H1 (cell line): ENCODE measurements at regions not wholly inside any gene's neighbourhood (a gene's known extent, or its start where the extent isn't known, plus 50 kb on each side); places are given as distances from the start of the nearest gene placed in this dataset.

Source experiments
- CTCF ChIA-PET: fragments of 300-600 bp; sonication (Branson Sonifier 250); formaldehyde crosslinking; loops from one replicate; lab custom pipeline; 2021; ENCODE audit not compliant: partially characterized antibody; lab: Charles Lee
- POLR2A ChIA-PET: fragments of 300-600 bp; sonication (Branson Sonifier 250); formaldehyde crosslinking; loops from one replicate; lab custom pipeline; 2021; ENCODE audit warnings: inconsistent platforms; ENCODE audit not compliant: partially characterized antibody; lab: Charles Lee
- DNase-seq, 2 experiments: peaks; one replicate each; pipeline versions ENCODE4 v3.0.0 to v3.0.0-alpha.2; 2010 to 2022; ENCODE audit warnings: low spot score in 2 of 2, low read depth in 1 of 2, mixed read lengths in 1 of 2
- FAIRE-seq: peaks from 2 replicates; lab custom pipeline; 2011; peaks lifted over from hg19 to GRCh38; lab: Jason Lieb, UNC
- H2AFZ ChIP-seq: 2 replicates; pipeline ENCODE4 v1.8.1; 2012; ENCODE audit warnings: low read length, inconsistent platforms
- H2AK5ac ChIP-seq: 2 replicates; pipeline ENCODE4 v1.6.1; 2013; ENCODE audit warnings: low read depth, low read length
- H2BK120ac ChIP-seq: replicated peaks from 2 replicates; pipeline ENCODE3; 2013; ENCODE audit warnings: low read depth, low read length, inconsistent platforms
- H2BK12ac ChIP-seq: 2 replicates; pipeline ENCODE4 v1.6.1; 2013; ENCODE audit warnings: low read depth, low read length
- H2BK15ac ChIP-seq: 2 replicates; pipeline ENCODE4 v1.6.1; 2013; ENCODE audit warnings: low read length
- H2BK20ac ChIP-seq: 2 replicates; pipeline ENCODE4 v1.6.1; 2013; ENCODE audit warnings: low read length
- H2BK5ac ChIP-seq: 2 replicates; pipeline ENCODE4 v1.6.1; 2013; ENCODE audit warnings: low read depth, low read length
- H3K14ac ChIP-seq: 2 replicates; pipeline ENCODE4 v1.6.1; 2013; ENCODE audit warnings: inconsistent platforms; ENCODE audit not compliant: insufficient read length
- H3K18ac ChIP-seq: 2 replicates; pipeline ENCODE4 v1.6.1; 2013; ENCODE audit warnings: low read length; ENCODE audit errors: extremely low read depth
- H3K23ac ChIP-seq: 2 replicates; pipeline ENCODE4 v1.6.1; 2013; ENCODE audit warnings: inconsistent platforms; ENCODE audit not compliant: insufficient read length
- H3K23me2 ChIP-seq: 2 replicates; pipeline ENCODE4 v1.6.1; 2013; ENCODE audit warnings: low read depth, low read length
- H3K27ac ChIP-seq: 2 replicates; pipeline ENCODE4 v1.6.1; 2011; ENCODE audit warnings: low read depth, low read length, inconsistent platforms
- H3K27me3 ChIP-seq, 4 experiments: replicated peaks in 1 of 4; 1 replicate in 1 of 4; 2 replicates in 3 of 4; pipeline versions ENCODE4 v1.6.1 to v1.8.1; 2011 to 2013; ENCODE audit warnings: low read length in 3 of 4, mild to moderate bottlenecking in 3 of 4, inconsistent platforms in 2 of 4, mixed read lengths in 2 of 4, moderate library complexity in 1 of 4; ENCODE audit not compliant: control insufficient read depth in 3 of 4, insufficient read depth in 3 of 4; ENCODE audit errors: extremely low read depth in 1 of 4
- H3K36me3 ChIP-seq, 4 experiments: 2 replicates each; pipeline versions ENCODE4 v1.6.1 to v1.8.1; 2011 to 2013; ENCODE audit warnings: mild to moderate bottlenecking in 4 of 4, low read length in 3 of 4, moderate library complexity in 2 of 4, control low read depth in 1 of 4, inconsistent platforms in 1 of 4; ENCODE audit not compliant: insufficient read depth in 4 of 4, control insufficient read depth in 2 of 4
- H3K4ac ChIP-seq: replicated peaks from 2 replicates; pipeline ENCODE3; 2013; ENCODE audit warnings: low read length, low read depth, mixed read lengths, inconsistent platforms; ENCODE audit not compliant: insufficient read length
- H3K4me1 ChIP-seq, 4 experiments: replicated peaks in 1 of 4; 1 replicate in 1 of 4; 2 replicates in 3 of 4; pipeline versions ENCODE4 v1.6.1 to v1.8.1; 2011 to 2013; ENCODE audit warnings: low read length in 3 of 4, inconsistent platforms in 2 of 4, mixed read lengths in 1 of 4; ENCODE audit not compliant: insufficient read depth in 4 of 4, control insufficient read depth in 3 of 4
- H3K4me2 ChIP-seq, 2 experiments: 2 replicates each; pipeline versions ENCODE4 v1.6.1 to v1.8.1; 2011 to 2013; ENCODE audit warnings: low read depth in 2 of 2, low read length in 2 of 2, control low read depth in 1 of 2, inconsistent platforms in 1 of 2, mild to moderate bottlenecking in 1 of 2; ENCODE audit not compliant: insufficient read depth in 1 of 2
- H3K4me3 ChIP-seq, 4 experiments: fragments of 200-600, 300-600 bp in 1 of 4; sonication (generic), shearing (Covaris generic), sonication (Bioruptor Twin) in 1 of 4; 2 replicates each; pipeline versions ENCODE4 v1.5.1 to v1.8.1; 2011 to 2016; ENCODE audit warnings: low read length in 4 of 4, low read depth in 3 of 4, control low read depth in 2 of 4, inconsistent platforms in 2 of 4, mild to moderate bottlenecking in 2 of 4, mixed read lengths in 1 of 4, moderate library complexity in 1 of 4; ENCODE audit not compliant: insufficient read depth in 2 of 4; ENCODE audit errors: extremely low read depth in 1 of 4
- H3K56ac ChIP-seq: replicated peaks from 2 replicates; pipeline ENCODE3; 2013; ENCODE audit warnings: low read depth, mild to moderate bottlenecking, mixed read lengths, low read length, inconsistent platforms; ENCODE audit not compliant: insufficient read length
- H3K79me1 ChIP-seq: 2 replicates; pipeline ENCODE4 v1.6.1; 2013; ENCODE audit warnings: low read depth, low read length, control low read depth
- H3K79me2 ChIP-seq, 2 experiments: 2 replicates each; pipeline versions ENCODE4 v1.6.1 to v1.8.1; 2012 to 2013; ENCODE audit warnings: low read length in 2 of 2, mild to moderate bottlenecking in 2 of 2, inconsistent platforms in 1 of 2; ENCODE audit not compliant: insufficient read depth in 2 of 2, control insufficient read depth in 1 of 2
- H3K9ac ChIP-seq, 4 experiments: replicated peaks in 1 of 4; 1 replicate in 1 of 4; 2 replicates in 3 of 4; pipeline versions ENCODE4 v1.6.1 to v1.8.1; 2011 to 2013; ENCODE audit warnings: low read depth in 3 of 4, low read length in 3 of 4, control low read depth in 2 of 4, mild to moderate bottlenecking in 2 of 4, moderate library complexity in 2 of 4, inconsistent platforms in 1 of 4; ENCODE audit errors: extremely low read depth in 1 of 4
- H3K9me3 ChIP-seq, 2 experiments: 2 replicates each; pipeline versions ENCODE4 v1.6.1 to v1.8.1; 2012 to 2013; ENCODE audit warnings: mild to moderate bottlenecking in 2 of 2, moderate library complexity in 2 of 2, control low read depth in 1 of 2, inconsistent platforms in 1 of 2, low read depth in 1 of 2, low read length in 1 of 2, mixed read lengths in 1 of 2; ENCODE audit not compliant: insufficient read depth in 2 of 2
- H4K20me1 ChIP-seq, 2 experiments: replicated peaks in 1 of 2; 2 replicates each; pipeline versions ENCODE3 to v1.8.1; 2011 to 2013; ENCODE audit warnings: inconsistent platforms in 2 of 2, low read length in 2 of 2, mild to moderate bottlenecking in 1 of 2; ENCODE audit not compliant: insufficient read depth in 2 of 2, control insufficient read depth in 1 of 2
- H4K5ac ChIP-seq: 2 replicates; pipeline ENCODE4 v1.6.1; 2013; ENCODE audit warnings: low read length, low read depth, mixed read lengths, inconsistent platforms; ENCODE audit not compliant: insufficient read length
- H4K8ac ChIP-seq: 2 replicates; pipeline ENCODE4 v1.8.0; 2013; ENCODE audit warnings: mild to moderate bottlenecking, moderate library complexity, low read length, inconsistent platforms; ENCODE audit not compliant: insufficient read depth; ENCODE audit errors: extremely low read depth
- H4K91ac ChIP-seq: replicated peaks from 2 replicates; pipeline ENCODE3; 2013; ENCODE audit warnings: low read length, mixed read lengths, inconsistent platforms; ENCODE audit not compliant: insufficient read length
- EGR1 ChIP-seq: IDR thresholded peaks from 2 replicates; pipeline ENCODE4 v1.6.1; 2011; ENCODE audit warnings: low read depth, low read length, borderline replicate concordance
- KDM5A ChIP-seq: fragments of 200-600 bp; IDR thresholded peaks from 2 replicates; pipeline ENCODE4 v1.7.1; 2012; ENCODE audit warnings: mild to moderate bottlenecking, low read length, inconsistent platforms, mixed read lengths
- NRF1 ChIP-seq: IDR thresholded peaks from 2 replicates; pipeline ENCODE4 v1.6.1; 2011; ENCODE audit warnings: mild to moderate bottlenecking, low read depth, low read length, improper control_type of control experiment
- WGBS, 2 experiments: shearing (Covaris generic) in 1 of 2; methylation state at CpG; one replicate each; pipeline versions ENCODE4 v1.1.6 to v1.1.7; 2013 to 2015; ENCODE audit warnings: low lambda C conversion rate in 2 of 2, mixed read lengths in 2 of 2, inconsistent platforms in 1 of 2, low coverage in 1 of 2, missing lambda C conversion rate in 1 of 2; ENCODE audit not compliant: insufficient replicate concordance in 2 of 2, insufficient coverage in 1 of 2, insufficient read length in 1 of 2; ENCODE audit errors: extremely low coverage in 1 of 2, missing lambda C conversion rate in 1 of 2; 5-methylcytosine and 5-hydroxymethylcytosine counted together
- TF ChIP-seq, protein P1 (sequence below): IDR thresholded peaks from 2 replicates; pipeline ENCODE4 v1.6.1; 2012; ENCODE audit warnings: inconsistent platforms

DNA sequence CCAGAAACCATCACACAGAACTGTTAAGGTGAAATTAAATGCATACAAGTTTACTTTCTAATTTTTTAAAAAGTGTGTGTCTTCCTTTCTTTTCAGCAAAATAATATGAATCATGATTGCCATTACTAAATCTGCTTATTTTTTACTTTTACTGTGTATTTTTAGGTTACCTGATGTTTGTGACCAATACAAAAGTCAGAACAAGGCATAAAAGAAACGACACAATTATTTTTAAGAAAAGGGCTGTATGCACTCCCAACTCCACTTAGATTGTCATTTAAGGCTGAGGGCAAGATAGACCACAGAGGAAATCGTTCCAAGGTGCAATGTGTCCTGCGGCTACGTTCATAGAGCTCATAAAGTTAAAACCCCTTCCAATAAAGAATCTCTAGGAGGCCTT, 797.0 kb downstream of the TDRD15 start:
- H3K23ac ChIP-seq = no peak overlapping the region
- H3K79me1 ChIP-seq = no peaks in the 10 kb centered on the region
- ChIA-PET POLR2A (no interaction called here), CTCF (no interaction called here)
- no peak overlapping the region for H3K4me2 ChIP-seq
- FAIRE-seq (no peak), DNase-seq (no peak)
- H3K79me2 ChIP-seq = no peaks in the 10 kb centered on the region
- H2BK15ac ChIP-seq = no peak overlapping the region
- H4K91ac ChIP-seq = no peak overlapping the region
- no peaks in the 10 kb centered on the region for H4K20me1 ChIP-seq
- H2AFZ ChIP-seq = no peak overlapping the region
- H3K27me3 ChIP-seq = no peaks in the 10 kb centered on the region
- no peak overlapping the region for H2BK12ac ChIP-seq
- H3K18ac ChIP-seq = no peak overlapping the region
- no peak overlapping the region for H3K14ac ChIP-seq
- H3K9ac ChIP-seq = no peak overlapping the region
- H3K4me1 ChIP-seq = no peaks in the 10 kb centered on the region
- no peak overlapping the region for H3K27ac ChIP-seq
- 91% methylated on average over 4 of the region's 4 CpGs; no CpG with 5 or more reads in 1 of the 2 experiments for WGBS, 2 experiments
- no peak overlapping the region for H3K56ac ChIP-seq
- H2BK120ac ChIP-seq = no peak overlapping the region
- H3K23me2 ChIP-seq = no peaks in the 10 kb centered on the region
- no peak overlapping the region for H2BK20ac ChIP-seq
- no peak overlapping the region for H3K4ac ChIP-seq
- H3K36me3 ChIP-seq = no peaks in the 10 kb centered on the region
- H2BK5ac ChIP-seq = no peak overlapping the region
- no peaks in the 10 kb centered on the region; a peak in 1 of 4 replicates for H3K9me3 ChIP-seq
- H4K5ac ChIP-seq = no peak overlapping the region
- no peak overlapping the region for H3K4me3 ChIP-seq
- no peak overlapping the region for H4K8ac ChIP-seq
- no peak overlapping the region for H2AK5ac ChIP-seq
- TF ChIP-seq NRF1 (no peak), EGR1 (no peak), KDM5A (no peak)
- TF ChIP-seq, protein P1, sequence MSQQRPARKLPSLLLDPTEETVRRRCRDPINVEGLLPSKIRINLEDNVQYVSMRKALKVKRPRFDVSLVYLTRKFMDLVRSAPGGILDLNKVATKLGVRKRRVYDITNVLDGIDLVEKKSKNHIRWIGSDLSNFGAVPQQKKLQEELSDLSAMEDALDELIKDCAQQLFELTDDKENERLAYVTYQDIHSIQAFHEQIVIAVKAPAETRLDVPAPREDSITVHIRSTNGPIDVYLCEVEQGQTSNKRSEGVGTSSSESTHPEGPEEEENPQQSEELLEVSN = no peak
